ENCODE measurements at regions not wholly inside any gene's neighbourhood (a gene's known extent, or its start where the extent isn't known, plus 50 kb on each side); places are given as distances from the start of the nearest gene placed in this dataset.

GRCh38 chr2:239638376-239638775 is 237.6 kb upstream of the HDAC4 start:
- TF ChIP-seq, protein P1, sequence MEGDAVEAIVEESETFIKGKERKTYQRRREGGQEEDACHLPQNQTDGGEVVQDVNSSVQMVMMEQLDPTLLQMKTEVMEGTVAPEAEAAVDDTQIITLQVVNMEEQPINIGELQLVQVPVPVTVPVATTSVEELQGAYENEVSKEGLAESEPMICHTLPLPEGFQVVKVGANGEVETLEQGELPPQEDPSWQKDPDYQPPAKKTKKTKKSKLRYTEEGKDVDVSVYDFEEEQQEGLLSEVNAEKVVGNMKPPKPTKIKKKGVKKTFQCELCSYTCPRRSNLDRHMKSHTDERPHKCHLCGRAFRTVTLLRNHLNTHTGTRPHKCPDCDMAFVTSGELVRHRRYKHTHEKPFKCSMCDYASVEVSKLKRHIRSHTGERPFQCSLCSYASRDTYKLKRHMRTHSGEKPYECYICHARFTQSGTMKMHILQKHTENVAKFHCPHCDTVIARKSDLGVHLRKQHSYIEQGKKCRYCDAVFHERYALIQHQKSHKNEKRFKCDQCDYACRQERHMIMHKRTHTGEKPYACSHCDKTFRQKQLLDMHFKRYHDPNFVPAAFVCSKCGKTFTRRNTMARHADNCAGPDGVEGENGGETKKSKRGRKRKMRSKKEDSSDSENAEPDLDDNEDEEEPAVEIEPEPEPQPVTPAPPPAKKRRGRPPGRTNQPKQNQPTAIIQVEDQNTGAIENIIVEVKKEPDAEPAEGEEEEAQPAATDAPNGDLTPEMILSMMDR (tag by site-specific recombination; IDR thresholded peaks at IDR 0.05) = no peak
- no peak for TF ChIP-seq ZNF596 (tag by site-specific recombination; IDR thresholded peaks at IDR 0.05)
- no peak for TF ChIP-seq ZNF555 (tag by site-specific recombination; conservative IDR thresholded peaks at IDR 0.05)
- TF ChIP-seq, protein P2, sequence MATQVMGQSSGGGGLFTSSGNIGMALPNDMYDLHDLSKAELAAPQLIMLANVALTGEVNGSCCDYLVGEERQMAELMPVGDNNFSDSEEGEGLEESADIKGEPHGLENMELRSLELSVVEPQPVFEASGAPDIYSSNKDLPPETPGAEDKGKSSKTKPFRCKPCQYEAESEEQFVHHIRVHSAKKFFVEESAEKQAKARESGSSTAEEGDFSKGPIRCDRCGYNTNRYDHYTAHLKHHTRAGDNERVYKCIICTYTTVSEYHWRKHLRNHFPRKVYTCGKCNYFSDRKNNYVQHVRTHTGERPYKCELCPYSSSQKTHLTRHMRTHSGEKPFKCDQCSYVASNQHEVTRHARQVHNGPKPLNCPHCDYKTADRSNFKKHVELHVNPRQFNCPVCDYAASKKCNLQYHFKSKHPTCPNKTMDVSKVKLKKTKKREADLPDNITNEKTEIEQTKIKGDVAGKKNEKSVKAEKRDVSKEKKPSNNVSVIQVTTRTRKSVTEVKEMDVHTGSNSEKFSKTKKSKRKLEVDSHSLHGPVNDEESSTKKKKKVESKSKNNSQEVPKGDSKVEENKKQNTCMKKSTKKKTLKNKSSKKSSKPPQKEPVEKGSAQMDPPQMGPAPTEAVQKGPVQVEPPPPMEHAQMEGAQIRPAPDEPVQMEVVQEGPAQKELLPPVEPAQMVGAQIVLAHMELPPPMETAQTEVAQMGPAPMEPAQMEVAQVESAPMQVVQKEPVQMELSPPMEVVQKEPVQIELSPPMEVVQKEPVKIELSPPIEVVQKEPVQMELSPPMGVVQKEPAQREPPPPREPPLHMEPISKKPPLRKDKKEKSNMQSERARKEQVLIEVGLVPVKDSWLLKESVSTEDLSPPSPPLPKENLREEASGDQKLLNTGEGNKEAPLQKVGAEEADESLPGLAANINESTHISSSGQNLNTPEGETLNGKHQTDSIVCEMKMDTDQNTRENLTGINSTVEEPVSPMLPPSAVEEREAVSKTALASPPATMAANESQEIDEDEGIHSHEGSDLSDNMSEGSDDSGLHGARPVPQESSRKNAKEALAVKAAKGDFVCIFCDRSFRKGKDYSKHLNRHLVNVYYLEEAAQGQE (tag by site-specific recombination; IDR thresholded peaks at IDR 0.05) = no peak
- no peak for TF ChIP-seq ZNF311 (tag by site-specific recombination; IDR thresholded peaks at IDR 0.05; ENCODE audit: borderline replicate concordance)
- no peak for TF ChIP-seq ZNF138 (tag by site-specific recombination; IDR thresholded peaks at IDR 0.05; ENCODE audit: borderline replicate concordance)
- no peak for TF ChIP-seq ZBTB1 (tag by site-specific recombination; IDR thresholded peaks at IDR 0.05)
- no peak for TF ChIP-seq ZNF354C (tag by site-specific recombination; IDR thresholded peaks at IDR 0.05; ENCODE audit: borderline replicate concordance, low read depth)
- no peak for TF ChIP-seq ZNF707 (tag by site-specific recombination; IDR thresholded peaks at IDR 0.05)
- no peak for TF ChIP-seq ZNF335 (tag by site-specific recombination; conservative IDR thresholded peaks at IDR 0.05)
- no peak for TF ChIP-seq ZFP41 (tag by site-specific recombination; IDR thresholded peaks at IDR 0.05; ENCODE audit: borderline replicate concordance)
- TF ChIP-seq ZEB2 (tag by site-specific recombination; IDR thresholded peaks at IDR 0.05) = no peak

Measured in HEK293 (cell line).